SH-SY5Y (cell line): ENCODE measurements at regions not wholly inside any gene's neighbourhood (a gene's known extent, or its start where the extent isn't known, plus 50 kb on each side); places are given as distances from the start of the nearest gene placed in this dataset.

Experiments used
- GATA2 ChIP-seq: IDR thresholded peaks from 2 replicates; pipeline ENCODE4 v1.6.1; 2011; ENCODE audit warnings: mild to moderate bottlenecking, low read depth, low read length
- GATA3 ChIP-seq: IDR thresholded peaks from 2 replicates; pipeline ENCODE4 v1.6.1; 2011; ENCODE audit warnings: low read depth, mild to moderate bottlenecking, low read length, moderate library complexity

DNA sequence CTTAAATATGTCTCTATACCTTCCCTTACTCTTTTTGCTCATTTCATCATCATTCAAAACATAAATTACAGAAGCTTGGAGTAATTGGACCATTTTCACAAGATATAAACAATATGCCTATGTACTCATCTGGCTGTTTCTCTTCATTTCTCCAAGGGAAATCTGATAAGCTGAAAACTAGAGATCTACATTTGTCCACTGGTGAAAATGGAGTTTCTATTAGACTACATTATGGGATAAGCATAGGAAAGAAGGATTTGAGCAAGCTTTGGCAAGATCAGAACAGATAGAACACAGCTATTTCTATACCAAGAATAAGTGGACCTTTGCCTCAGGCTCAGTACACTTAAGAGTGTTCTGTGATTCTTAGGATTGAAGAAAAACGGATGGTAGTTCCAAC lies 404.4 kb downstream of the GASK1B start:
- peak; percentile 73; the same call in 1 of the 2 replicates for TF ChIP-seq GATA2
- TF ChIP-seq GATA3 = peak; percentile 92
